ENCODE measurements at regions not wholly inside any gene's neighbourhood (a gene's known extent, or its start where the extent isn't known, plus 50 kb on each side); places are given as distances from the start of the nearest gene placed in this dataset.

GRCh38 chr2:195343540-195343939, 313.5 kb upstream of the SLC39A10 start:
- no peak for TF ChIP-seq CTCF (IDR thresholded peaks at IDR 0.05; ENCODE audit: unreplicated experiment in 3 of 3)
- Mint-ChIP-seq H3K27ac (no peak overlapping the region), H3K36me3 (ENCODE audit: low read depth) (no peaks in the 10 kb centered on the region), H3K4me3 (no peak overlapping the region), H3K27me3 (ENCODE audit: low read depth) (no peaks in the 10 kb centered on the region), H3K4me1 (no peaks in the 10 kb centered on the region), H3K9me3 (peaks cover under 1% of the 10 kb centered on the region)

- TF ChIP-seq CTCF (IDR thresholded peaks at IDR 0.05; ENCODE audit: unreplicated experiment in 3 of 3): no peak
- Mint-ChIP-seq H3K27ac (no peak overlapping the region), H3K9me3 (no peaks in the 10 kb centered on the region), H3K36me3 (ENCODE audit: low read depth) (no peaks in the 10 kb centered on the region), H3K27me3 (ENCODE audit: low read depth) (no peaks in the 10 kb centered on the region), H3K4me1 (no peaks in the 10 kb centered on the region), H3K4me3 (no peak overlapping the region)
Measured at GRCh38 chr2:195342061-195342460, 315.0 kb upstream of the SLC39A10 start.

GRCh38 chr2:195338856-195339255, 318.2 kb upstream of the SLC39A10 start:
- Mint-ChIP-seq H3K27ac (no peak overlapping the region), H3K9me3 (no peaks in the 10 kb centered on the region), H3K4me3 (no peak overlapping the region), H3K4me1 (no peaks in the 10 kb centered on the region), H3K27me3 (ENCODE audit: low read depth) (no peaks in the 10 kb centered on the region), H3K36me3 (ENCODE audit: low read depth) (no peaks in the 10 kb centered on the region)
- TF ChIP-seq CTCF (IDR thresholded peaks at IDR 0.05; ENCODE audit: unreplicated experiment in 3 of 3): no peak

- no peaks in the 10 kb centered on the region for H3K36me3 Mint-ChIP-seq (ENCODE audit: low read depth)
- no peaks in the 10 kb centered on the region for H3K9me3 Mint-ChIP-seq
- H3K27me3 Mint-ChIP-seq (ENCODE audit: low read depth): no peaks in the 10 kb centered on the region
- H3K4me3 Mint-ChIP-seq: no peak overlapping the region
- TF ChIP-seq CTCF (IDR thresholded peaks at IDR 0.05; ENCODE audit: unreplicated experiment in 3 of 3): no peak
- no peaks in the 10 kb centered on the region for H3K4me1 Mint-ChIP-seq
- H3K27ac Mint-ChIP-seq: peak overlapping the region in 1 of 3 experiments; percentile 6
Measured at GRCh38 chr2:195337597-195337996, 319.4 kb upstream of the SLC39A10 start.

GRCh38 chr2:195333869-195334268, 323.2 kb upstream of the SLC39A10 start:
- Mint-ChIP-seq H3K27ac (no peak overlapping the region), H3K9me3 (peaks cover 6% of the 10 kb centered on the region), H3K27me3 (ENCODE audit: low read depth) (no peaks in the 10 kb centered on the region), H3K4me3 (no peak overlapping the region), H3K36me3 (ENCODE audit: low read depth) (no peaks in the 10 kb centered on the region), H3K4me1 (no peaks in the 10 kb centered on the region)
- no peak for TF ChIP-seq CTCF (IDR thresholded peaks at IDR 0.05; ENCODE audit: unreplicated experiment in 3 of 3)

GRCh38 chr2:195331966-195332365, 325.1 kb upstream of the SLC39A10 start:
- H3K9me3 Mint-ChIP-seq: peaks cover 6% of the 10 kb centered on the region
- no peaks in the 10 kb centered on the region for H3K36me3 Mint-ChIP-seq (ENCODE audit: low read depth)
- H3K4me1 Mint-ChIP-seq: peaks cover 2% of the 10 kb centered on the region
- H3K27me3 Mint-ChIP-seq (ENCODE audit: low read depth): no peaks in the 10 kb centered on the region
- no peak for TF ChIP-seq CTCF (IDR thresholded peaks at IDR 0.05; ENCODE audit: unreplicated experiment in 3 of 3)
- H3K27ac Mint-ChIP-seq: no peak overlapping the region
- H3K4me3 Mint-ChIP-seq: no peak overlapping the region
